CD4-positive, alpha-beta memory T cell (primary cell): ENCODE measurements at regions not wholly inside any gene's neighbourhood (a gene's known extent, or its start where the extent isn't known, plus 50 kb on each side); places are given as distances from the start of the nearest gene placed in this dataset.
"Not testable (repeated sequence)": the region's sequence is repeated elsewhere in the genome, so short reads cannot be mapped to it uniquely, and the experiment has no call there.

Experiments
- CTCF ChIA-PET: fragments of 350-600 bp; sonication (Branson Sonifier 250); formaldehyde crosslinking; loops from one replicate; lab custom pipeline; 2021; ENCODE audit warnings: inconsistent platforms; ENCODE audit not compliant: partially characterized antibody; lab: Charles Lee
- POLR2A ChIA-PET: fragments of 350-600 bp; sonication (Branson Sonifier 250); formaldehyde crosslinking; loops from one replicate; lab custom pipeline; 2021; ENCODE audit not compliant: partially characterized antibody; lab: Charles Lee
- DNase-seq, 5 donors: peaks; one replicate each; pipeline versions ENCODE4 v3.0.0 to v3.0.0-alpha.2; 2020 to 2022; ENCODE audit warnings: mixed read lengths in 1 of 5
- H3K27ac ChIP-seq: one replicate; pipeline ENCODE4 v1.7.0; 2013; ENCODE audit warnings: low read depth, low read length
- H3K27me3 ChIP-seq: 2 replicates; pipeline ENCODE4 v1.7.0; 2013; ENCODE audit warnings: mild to moderate bottlenecking, low read length, moderate library complexity; ENCODE audit not compliant: insufficient read depth
- H3K36me3 ChIP-seq: 2 replicates; pipeline ENCODE4 v1.7.0; 2013; ENCODE audit warnings: mild to moderate bottlenecking, low read length, moderate library complexity; ENCODE audit not compliant: insufficient read depth
- H3K4me1 ChIP-seq: 2 replicates; pipeline ENCODE4 v1.7.0; 2013; ENCODE audit warnings: mild to moderate bottlenecking, low read length, moderate library complexity; ENCODE audit not compliant: insufficient read depth
- H3K4me3 ChIP-seq, 2 donors: one replicate each; pipeline ENCODE4 v1.7.0; 2013; ENCODE audit warnings: low read length in 2 of 2, mild to moderate bottlenecking in 1 of 2
- H3K9me3 ChIP-seq, 2 donors: one replicate each; pipeline ENCODE4 v1.7.0; 2013; ENCODE audit warnings: low read length in 2 of 2, control low read depth in 1 of 2; ENCODE audit not compliant: control insufficient read depth in 1 of 2
- H3K27ac Mint-ChIP-seq, 7 donors: one replicate each; pipeline ENCODE4 v1.8.0; 2020 to 2021; ENCODE audit warnings: mixed read lengths in 7 of 7, mild to moderate bottlenecking in 6 of 7, inconsistent platforms in 3 of 7, moderate library complexity in 3 of 7
- H3K27me3 Mint-ChIP-seq, 2 donors: one replicate each; pipeline ENCODE4 v1.8.0; 2020 to 2021; ENCODE audit warnings: mixed read lengths in 2 of 2
- H3K36me3 Mint-ChIP-seq, 2 donors: one replicate each; pipeline ENCODE4 v1.8.0; 2020 to 2021; ENCODE audit warnings: mixed read lengths in 2 of 2, inconsistent platforms in 1 of 2, mild to moderate bottlenecking in 1 of 2
- H3K4me1 Mint-ChIP-seq, 4 donors: one replicate each; pipeline ENCODE4 v1.8.0; 2020 to 2021; ENCODE audit warnings: mixed read lengths in 4 of 4, mild to moderate bottlenecking in 1 of 4
- H3K4me3 Mint-ChIP-seq, 8 donors: one replicate each; pipeline ENCODE4 v1.8.0; 2020 to 2021; ENCODE audit warnings: mixed read lengths in 8 of 8, mild to moderate bottlenecking in 7 of 8, moderate library complexity in 6 of 8, inconsistent platforms in 3 of 8
- H3K9me3 Mint-ChIP-seq, 8 donors: one replicate each; pipeline ENCODE4 v1.8.0; 2020 to 2021; ENCODE audit warnings: mixed read lengths in 8 of 8, mild to moderate bottlenecking in 5 of 8, inconsistent platforms in 3 of 8, moderate library complexity in 1 of 8
- intact Hi-C: fragments of 100-400 bp; cut with micrococcal nuclease; formaldehyde crosslinking; loops from one replicate; pipeline ENCODE4 v1.15.1; 2023

GRCh38 chr10:21110358-21110757 lies 213.2 kb upstream of the NEBL start:
- Histone ChIP-seq H3K36me3 (no peaks in the 10 kb centered on the region), H3K27me3 (no peaks in the 10 kb centered on the region), H3K27ac (no peak overlapping the region), H3K9me3 (no peaks in the 10 kb centered on the region), H3K4me1 (no peaks in the 10 kb centered on the region), H3K4me3 (no peak overlapping the region)
- CTCF ChIA-PET = no interaction called here
- no peaks in the 10 kb centered on the region for H3K4me1 Mint-ChIP-seq
- H3K27me3 Mint-ChIP-seq = peaks cover 5 to 10% of the 10 kb centered on the region in 2 donors
- H3K9me3 Mint-ChIP-seq = peaks cover 0 to 11% (median 3%) of the 10 kb centered on the region in 8 donors
- intact Hi-C loops = no loop called here
- H3K4me3 Mint-ChIP-seq = peak overlapping the region in 1 of 8 donors; percentile 11
- H3K36me3 Mint-ChIP-seq = no peaks in the 10 kb centered on the region
- DNase-seq = no peak
- POLR2A ChIA-PET = no interaction called here
- no peak overlapping the region for H3K27ac Mint-ChIP-seq

GRCh38 chr10:21106931-21107330 lies 209.8 kb upstream of the NEBL start:
- CTCF ChIA-PET, H3K27ac ChIP-seq, H3K4me3 Mint-ChIP-seq, H3K27ac Mint-ChIP-seq, H3K4me3 ChIP-seq, H3K4me1 Mint-ChIP-seq, H3K9me3 ChIP-seq, H3K4me1 ChIP-seq, H3K27me3 Mint-ChIP-seq, intact Hi-C loops, DNase-seq, H3K36me3 Mint-ChIP-seq, H3K27me3 ChIP-seq, POLR2A ChIA-PET, H3K36me3 ChIP-seq: not testable (repeated sequence)
- H3K9me3 Mint-ChIP-seq = peaks cover 0 to 11% (median 2%) of the 10 kb centered on the region in 8 donors

GRCh38 chr10:21105331-21105730 lies 208.2 kb upstream of the NEBL start:
- H3K27ac ChIP-seq, H3K36me3 Mint-ChIP-seq, H3K4me1 Mint-ChIP-seq, H3K27me3 ChIP-seq, H3K9me3 Mint-ChIP-seq, CTCF ChIA-PET, H3K4me3 Mint-ChIP-seq, POLR2A ChIA-PET, H3K9me3 ChIP-seq, H3K27ac Mint-ChIP-seq, H3K27me3 Mint-ChIP-seq, DNase-seq, H3K36me3 ChIP-seq, H3K4me1 ChIP-seq, H3K4me3 ChIP-seq, intact Hi-C loops: not testable (repeated sequence)

DNA sequence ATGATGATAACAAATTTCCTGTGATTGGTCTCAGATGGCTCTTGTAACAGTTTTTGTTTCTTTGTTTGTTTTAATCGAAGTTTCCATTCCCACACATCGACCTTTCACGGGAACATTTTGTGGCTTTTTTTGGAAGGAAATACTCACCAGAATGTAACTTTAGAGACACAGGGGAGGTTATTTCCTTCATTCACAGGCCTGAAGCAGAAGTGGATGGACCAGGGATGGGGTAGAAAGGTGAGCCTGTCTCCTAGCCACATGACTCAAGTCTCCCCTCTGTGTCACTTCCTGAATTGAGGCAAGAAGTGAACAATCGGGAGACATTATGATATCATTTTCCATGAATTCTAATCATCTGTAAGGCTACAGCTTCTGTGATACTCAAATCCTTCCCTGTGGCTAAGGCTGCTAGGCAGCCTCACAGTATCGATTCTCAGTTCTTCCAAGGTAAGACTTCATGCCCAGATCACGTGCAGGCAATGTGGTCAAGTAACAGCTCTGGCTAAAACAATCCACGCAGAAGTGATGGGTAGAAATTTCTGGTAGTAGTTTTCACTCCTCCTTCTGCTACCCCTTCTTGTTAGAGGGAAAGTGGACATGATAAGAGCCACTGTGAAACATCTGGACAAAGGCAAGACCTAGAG lies 203.9 kb upstream of the NEBL start:
- Mint-ChIP-seq H3K36me3 (no peaks in the 10 kb centered on the region), H3K27ac (no peak overlapping the region), H3K4me3 (no peak overlapping the region), H3K27me3 (no peaks in the 10 kb centered on the region), H3K9me3 (no peaks in the 10 kb centered on the region), H3K4me1 (no peaks in the 10 kb centered on the region)
- POLR2A ChIA-PET = no interaction called here
- Histone ChIP-seq H3K4me1 (no peaks in the 10 kb centered on the region), H3K27me3 (no peaks in the 10 kb centered on the region), H3K27ac (no peak overlapping the region), H3K9me3 (no peaks in the 10 kb centered on the region), H3K36me3 (no peaks in the 10 kb centered on the region), H3K4me3 (no peak overlapping the region)
- no peak for DNase-seq
- CTCF ChIA-PET = no interaction called here
- intact Hi-C loops = no loop called here

DNA sequence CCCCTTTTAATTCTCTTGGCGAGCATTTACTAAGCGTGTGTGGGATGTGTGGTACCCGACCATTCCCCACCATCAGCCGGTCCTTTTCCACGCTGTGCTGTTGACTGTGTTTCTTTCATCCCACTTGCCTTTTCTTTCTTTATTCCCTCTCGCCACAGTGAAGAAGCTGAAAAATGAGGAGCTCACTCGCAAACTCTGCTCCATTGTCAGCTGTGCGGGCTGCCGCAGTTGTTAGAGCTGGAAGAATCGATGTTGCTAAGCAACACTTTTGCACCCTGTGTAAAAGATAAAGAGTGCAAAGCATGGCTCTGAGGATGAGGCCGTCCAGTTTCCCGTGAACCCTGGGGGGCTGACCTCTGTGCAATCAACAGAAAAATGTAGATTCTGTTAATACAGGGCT lies 203.1 kb upstream of the NEBL start:
- no peak overlapping the region for H3K27ac ChIP-seq
- POLR2A ChIA-PET = interaction anchor here (0.6 kb wide), 1 partner anchor 29 kb away, joined by 3 read pairs; no protein-coding TSS in a partner anchor
- no peaks in the 10 kb centered on the region for H3K4me1 ChIP-seq
- H3K4me3 ChIP-seq = no peak overlapping the region
- Mint-ChIP-seq H3K4me1 (no peaks in the 10 kb centered on the region), H3K27ac (no peak overlapping the region), H3K36me3 (no peaks in the 10 kb centered on the region), H3K4me3 (no peak overlapping the region), H3K9me3 (no peaks in the 10 kb centered on the region), H3K27me3 (no peaks in the 10 kb centered on the region)
- H3K27me3 ChIP-seq = no peaks in the 10 kb centered on the region
- H3K9me3 ChIP-seq = no peaks in the 10 kb centered on the region
- intact Hi-C loops = no loop called here
- CTCF ChIA-PET = no interaction called here
- no peak for DNase-seq
- H3K36me3 ChIP-seq = no peaks in the 10 kb centered on the region

DNA sequence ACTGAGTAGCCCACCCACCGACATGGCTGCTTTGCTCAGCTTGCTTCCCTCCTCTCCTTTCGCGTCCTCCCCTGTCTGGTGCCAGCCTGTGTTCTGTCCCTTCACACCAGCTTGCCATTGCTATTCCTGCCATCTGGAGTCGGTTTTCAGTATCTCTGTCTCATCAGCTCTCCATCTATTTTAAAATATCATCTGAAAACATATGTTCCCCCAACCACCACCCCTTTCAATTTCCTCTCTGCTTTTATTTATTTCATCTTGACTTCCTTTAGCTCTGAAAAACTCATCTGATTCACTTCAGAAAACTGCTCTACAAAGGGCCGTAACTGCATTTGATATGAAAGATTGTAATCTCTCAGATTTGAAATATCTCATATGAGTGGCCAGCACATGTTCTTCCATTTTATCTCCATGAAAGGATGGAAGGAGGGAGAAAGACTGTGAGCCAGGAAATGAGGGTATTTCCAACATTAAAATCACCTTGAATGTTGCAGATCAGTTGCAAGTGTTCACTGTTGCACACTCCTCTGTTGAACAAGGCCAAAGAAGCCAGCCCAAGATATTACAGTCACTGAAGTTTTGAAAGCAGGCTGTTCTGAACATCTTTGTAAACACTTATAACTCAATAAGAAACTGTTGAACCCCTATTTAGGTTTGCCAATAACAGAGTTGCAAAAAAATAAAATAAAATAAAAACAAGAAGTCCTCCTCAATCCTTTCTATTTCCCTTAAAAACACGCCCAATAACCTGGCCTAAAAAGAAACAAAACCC lies 202.4 kb upstream of the NEBL start:
- Mint-ChIP-seq H3K4me3 (peak overlapping the region in 1 of 8 donors; percentile 6), H3K27ac (no peak overlapping the region), H3K27me3 (no peaks in the 10 kb centered on the region), H3K36me3 (no peaks in the 10 kb centered on the region), H3K9me3 (no peaks in the 10 kb centered on the region), H3K4me1 (no peaks in the 10 kb centered on the region)
- H3K27ac ChIP-seq = no peak overlapping the region
- DNase-seq = no peak
- no peaks in the 10 kb centered on the region for H3K9me3 ChIP-seq
- H3K36me3 ChIP-seq = no peaks in the 10 kb centered on the region
- H3K4me3 ChIP-seq = no peak overlapping the region
- H3K4me1 ChIP-seq = no peaks in the 10 kb centered on the region
- ChIA-PET CTCF (no interaction called here), POLR2A (no interaction called here)
- no peaks in the 10 kb centered on the region for H3K27me3 ChIP-seq
- intact Hi-C loops = no loop called here

DNA sequence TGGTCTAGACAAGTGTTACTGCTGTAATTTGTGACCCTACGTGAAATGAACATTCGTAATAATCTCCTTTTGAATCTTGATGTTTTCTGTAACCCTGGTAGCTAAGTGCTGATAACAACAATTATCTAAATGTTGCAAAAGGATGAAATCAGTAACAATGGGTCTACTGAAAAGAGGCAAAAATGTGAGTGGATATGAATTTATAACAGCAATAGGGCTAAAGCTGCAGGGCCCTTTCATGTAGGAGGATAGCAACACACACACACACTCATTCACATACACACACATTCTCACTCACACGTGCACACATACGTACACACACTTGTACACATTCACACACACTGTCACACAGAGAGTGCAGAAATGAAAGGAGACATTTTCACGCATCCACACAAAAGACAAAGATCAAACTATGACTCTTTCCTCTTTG lies 200.8 kb upstream of the NEBL start:
- intact Hi-C loops = no loop called here
- no peak overlapping the region for H3K27ac Mint-ChIP-seq

More for the DNA sequence above, 200.8 kb upstream of the NEBL start:
- H3K4me3 Mint-ChIP-seq = no peak overlapping the region
- CTCF ChIA-PET = no interaction called here
- POLR2A ChIA-PET = no interaction called here
- no peaks in the 10 kb centered on the region for H3K27me3 Mint-ChIP-seq
- peaks cover 0 to 4% (median 0%) of the 10 kb centered on the region in 8 donors for H3K9me3 Mint-ChIP-seq
- H3K27ac ChIP-seq = no peak overlapping the region
- H3K4me1 ChIP-seq = no peaks in the 10 kb centered on the region
- no peak for DNase-seq
- no peaks in the 10 kb centered on the region for H3K36me3 ChIP-seq
- H3K27me3 ChIP-seq = no peaks in the 10 kb centered on the region
- no peak overlapping the region for H3K4me3 ChIP-seq
- no peaks in the 10 kb centered on the region for H3K4me1 Mint-ChIP-seq
- no peaks in the 10 kb centered on the region for H3K36me3 Mint-ChIP-seq
- no peaks in the 10 kb centered on the region for H3K9me3 ChIP-seq
